Fibroblast of lung (primary cell): ENCODE measurements at regions not wholly inside any gene's neighbourhood (a gene's known extent, or its start where the extent isn't known, plus 50 kb on each side); places are given as distances from the start of the nearest gene placed in this dataset.

Experiments used
- DNase-seq, 2 donors: peaks; one replicate each; pipeline versions ENCODE4 v3.0.0 to v3.0.0-alpha.2; 2010; ENCODE audit warnings: low read depth in 2 of 2
- H2AFZ ChIP-seq: 2 replicates; pipeline ENCODE4 v1.5.1; 2012; ENCODE audit warnings: low read length, control low read depth, inconsistent platforms
- H3K27ac ChIP-seq: 2 replicates; pipeline ENCODE4 v1.5.1; 2011; ENCODE audit warnings: low read length, control low read depth; ENCODE audit not compliant: insufficient read depth
- H3K27me3 ChIP-seq: 2 replicates; pipeline ENCODE4 v1.5.1; 2011; ENCODE audit warnings: mild to moderate bottlenecking, low read length; ENCODE audit not compliant: control insufficient read depth, insufficient read depth
- H3K36me3 ChIP-seq: 2 replicates; pipeline ENCODE4 v1.5.1; 2011; ENCODE audit warnings: low read length; ENCODE audit not compliant: control insufficient read depth, insufficient read depth
- H3K4me1 ChIP-seq: 2 replicates; pipeline ENCODE4 v1.5.1; 2011; ENCODE audit warnings: low read length; ENCODE audit not compliant: control insufficient read depth, insufficient read depth; ENCODE audit errors: extremely low read depth
- H3K4me2 ChIP-seq: 2 replicates; pipeline ENCODE4 v1.5.1; 2011; ENCODE audit warnings: low read length, control low read depth; ENCODE audit not compliant: insufficient read depth; ENCODE audit errors: extremely low read depth
- H3K4me3 ChIP-seq, 4 experiments: fragments of 200-600 bp in 1 of 4; sonication (generic) in 1 of 4; replicated peaks in 1 of 4; 2 replicates each; pipeline ENCODE4 v1.5.1; 2011 to 2016; ENCODE audit warnings: low read length in 4 of 4, low read depth in 3 of 4, mild to moderate bottlenecking in 3 of 4, control low read depth in 2 of 4, inconsistent platforms in 1 of 4, mixed read lengths in 1 of 4; ENCODE audit not compliant: insufficient read depth in 1 of 4; ENCODE audit errors: control extremely low read depth in 1 of 4
- H3K79me2 ChIP-seq: 2 replicates; pipeline ENCODE4 v1.5.1; 2012; ENCODE audit warnings: mild to moderate bottlenecking, low read length, inconsistent platforms; ENCODE audit not compliant: control insufficient read depth, insufficient read depth
- H3K9ac ChIP-seq: 2 replicates; pipeline ENCODE4 v1.5.1; 2011; ENCODE audit warnings: mild to moderate bottlenecking, low read length, control low read depth; ENCODE audit not compliant: insufficient read depth
- H3K9me3 ChIP-seq: 2 replicates; pipeline ENCODE4 v1.5.1; 2012; ENCODE audit warnings: low read depth, low read length; ENCODE audit not compliant: control insufficient read depth, insufficient read depth
- H4K20me1 ChIP-seq: 2 replicates; pipeline ENCODE4 v1.5.1; 2011; ENCODE audit warnings: low read length; ENCODE audit not compliant: control insufficient read depth, insufficient read depth; ENCODE audit errors: extremely low read depth
- EZH2 ChIP-seq: IDR thresholded peaks from 2 replicates; pipeline ENCODE4 v1.5.1; 2012; ENCODE audit warnings: low read length, control low read depth, mild to moderate bottlenecking; ENCODE audit errors: missing control alignments
- TF ChIP-seq, protein P1 (sequence below), 2 donors: IDR thresholded peaks in 1 of 2; conservative IDR thresholded peaks in 1 of 2; 1 replicate in 1 of 2; 2 replicates in 1 of 2; pipeline ENCODE4 v1.5.1; 2011 to 2012; ENCODE audit warnings: low read length in 2 of 2, control low read depth in 1 of 2, inconsistent platforms in 1 of 2, low read depth in 1 of 2, mild to moderate bottlenecking in 1 of 2

DNA sequence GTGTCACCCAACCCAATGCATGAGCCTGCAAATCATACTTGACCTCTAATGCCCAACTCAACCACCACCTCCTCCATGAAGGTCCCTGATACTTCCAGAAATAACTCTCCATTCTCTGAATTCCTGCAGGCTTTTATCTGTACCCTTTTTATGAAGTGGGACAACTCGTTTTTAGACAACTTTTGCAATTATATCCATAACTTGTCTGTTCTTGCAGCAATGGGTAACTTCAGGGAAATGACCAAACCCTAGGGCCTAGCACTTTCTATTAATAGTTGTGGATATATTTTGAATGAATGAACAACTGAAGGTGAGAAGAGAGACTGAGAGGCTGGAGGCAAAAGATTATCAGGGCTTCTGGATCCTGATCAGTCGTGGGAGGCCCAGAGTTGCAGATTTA is 236.6 kb upstream of the MOCS1 start:
- H3K36me3 ChIP-seq: no peaks in the 10 kb centered on the region
- H3K4me3 ChIP-seq: no peak overlapping the region
- TF ChIP-seq, protein P1, sequence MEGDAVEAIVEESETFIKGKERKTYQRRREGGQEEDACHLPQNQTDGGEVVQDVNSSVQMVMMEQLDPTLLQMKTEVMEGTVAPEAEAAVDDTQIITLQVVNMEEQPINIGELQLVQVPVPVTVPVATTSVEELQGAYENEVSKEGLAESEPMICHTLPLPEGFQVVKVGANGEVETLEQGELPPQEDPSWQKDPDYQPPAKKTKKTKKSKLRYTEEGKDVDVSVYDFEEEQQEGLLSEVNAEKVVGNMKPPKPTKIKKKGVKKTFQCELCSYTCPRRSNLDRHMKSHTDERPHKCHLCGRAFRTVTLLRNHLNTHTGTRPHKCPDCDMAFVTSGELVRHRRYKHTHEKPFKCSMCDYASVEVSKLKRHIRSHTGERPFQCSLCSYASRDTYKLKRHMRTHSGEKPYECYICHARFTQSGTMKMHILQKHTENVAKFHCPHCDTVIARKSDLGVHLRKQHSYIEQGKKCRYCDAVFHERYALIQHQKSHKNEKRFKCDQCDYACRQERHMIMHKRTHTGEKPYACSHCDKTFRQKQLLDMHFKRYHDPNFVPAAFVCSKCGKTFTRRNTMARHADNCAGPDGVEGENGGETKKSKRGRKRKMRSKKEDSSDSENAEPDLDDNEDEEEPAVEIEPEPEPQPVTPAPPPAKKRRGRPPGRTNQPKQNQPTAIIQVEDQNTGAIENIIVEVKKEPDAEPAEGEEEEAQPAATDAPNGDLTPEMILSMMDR (conservative IDR thresholded peaks at IDR 0.05 in 1 of 2, IDR thresholded peaks at IDR 0.05 in 1 of 2; ENCODE audit: low read depth in 1 of 2, low read length in 2 of 2): no peak
- no peak for TF ChIP-seq EZH2
- H4K20me1 ChIP-seq: no peaks in the 10 kb centered on the region
- no peaks in the 10 kb centered on the region for H3K79me2 ChIP-seq
- no peak overlapping the region for H2AFZ ChIP-seq
- no peak overlapping the region for H3K9ac ChIP-seq
- H3K4me2 ChIP-seq: no peak overlapping the region
- no peaks in the 10 kb centered on the region for H3K4me1 ChIP-seq
- H3K9me3 ChIP-seq: no peaks in the 10 kb centered on the region
- no peak overlapping the region for H3K27ac ChIP-seq
- no peaks in the 10 kb centered on the region for H3K27me3 ChIP-seq
- no peak for DNase-seq

DNA sequence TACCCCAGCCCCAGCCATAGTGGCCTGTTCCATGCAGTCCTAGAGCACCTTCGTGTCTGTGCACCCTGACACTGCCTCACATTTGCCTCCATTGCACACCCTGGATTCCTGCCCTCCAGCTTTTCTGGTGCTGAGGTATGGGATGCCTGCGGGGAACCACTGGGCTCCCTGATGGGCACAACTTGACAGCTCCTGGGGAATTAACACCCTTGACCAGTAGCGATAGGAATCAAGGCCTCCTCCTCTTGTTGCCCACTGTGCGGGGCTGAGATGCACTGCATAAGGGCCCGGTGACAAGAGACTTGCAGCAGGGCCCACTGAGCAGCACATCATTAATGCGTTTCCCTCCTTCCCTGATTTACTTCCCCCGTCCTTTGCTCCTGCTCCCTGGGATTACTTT is 235.6 kb upstream of the MOCS1 start:
- DNase-seq: no peak
- no peaks in the 10 kb centered on the region for H3K4me1 ChIP-seq
- no peaks in the 10 kb centered on the region for H3K27me3 ChIP-seq
- H3K4me2 ChIP-seq: no peak overlapping the region
- no peak overlapping the region for H3K4me3 ChIP-seq
- no peak overlapping the region for H3K27ac ChIP-seq
- no peak overlapping the region for H3K9ac ChIP-seq
- no peak overlapping the region for H2AFZ ChIP-seq
- TF ChIP-seq EZH2: no peak
- TF ChIP-seq, protein P1 (conservative IDR thresholded peaks at IDR 0.05 in 1 of 2, IDR thresholded peaks at IDR 0.05 in 1 of 2; ENCODE audit: low read depth in 1 of 2, low read length in 2 of 2): no peak
- no peaks in the 10 kb centered on the region for H3K36me3 ChIP-seq
- H4K20me1 ChIP-seq: no peaks in the 10 kb centered on the region
- H3K9me3 ChIP-seq: no peaks in the 10 kb centered on the region
- no peaks in the 10 kb centered on the region for H3K79me2 ChIP-seq

DNA sequence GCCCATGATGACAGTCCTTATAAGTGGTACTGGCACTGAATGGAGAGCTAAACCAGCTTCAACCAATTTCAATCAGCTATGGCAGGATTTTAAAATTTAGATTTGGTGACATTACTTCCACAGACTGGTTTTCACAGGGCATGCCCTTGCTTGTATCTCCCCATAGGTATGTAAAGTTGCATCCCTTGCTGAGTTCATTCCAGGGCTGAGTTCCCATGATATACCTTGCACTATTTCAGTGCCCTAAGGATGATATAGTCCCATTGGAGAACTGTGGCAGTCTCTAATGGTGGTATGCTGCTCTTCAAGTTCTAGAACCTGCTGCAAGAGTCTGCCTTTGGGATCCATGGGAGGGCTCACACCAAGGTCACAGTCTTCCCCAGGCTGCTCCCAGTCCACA is 232.7 kb upstream of the MOCS1 start:
- Histone ChIP-seq H3K36me3 (no peaks in the 10 kb centered on the region), H3K4me1 (no peaks in the 10 kb centered on the region), H2AFZ (no peak overlapping the region), H3K4me2 (no peak overlapping the region), H4K20me1 (no peaks in the 10 kb centered on the region), H3K27ac (no peak overlapping the region), H3K9ac (no peak overlapping the region), H3K9me3 (no peaks in the 10 kb centered on the region), H3K27me3 (no peaks in the 10 kb centered on the region), H3K4me3 (no peak overlapping the region), H3K79me2 (no peaks in the 10 kb centered on the region)
- TF ChIP-seq, protein P1 (conservative IDR thresholded peaks at IDR 0.05 in 1 of 2, IDR thresholded peaks at IDR 0.05 in 1 of 2; ENCODE audit: low read depth in 1 of 2, low read length in 2 of 2): no peak
- no peak for TF ChIP-seq EZH2
- no peak for DNase-seq
